NCI-H2196 (cell line): ENCODE measurements at regions not wholly inside any gene's neighbourhood (a gene's known extent, or its start where the extent isn't known, plus 50 kb on each side); places are given as distances from the start of the nearest gene placed in this dataset.

Experiments used
- DNase-seq: peaks from one replicate; lab custom pipeline; 2025; ENCODE audit not compliant: unreplicated experiment; lab: John Stamatoyannopoulos, UW

DNA sequence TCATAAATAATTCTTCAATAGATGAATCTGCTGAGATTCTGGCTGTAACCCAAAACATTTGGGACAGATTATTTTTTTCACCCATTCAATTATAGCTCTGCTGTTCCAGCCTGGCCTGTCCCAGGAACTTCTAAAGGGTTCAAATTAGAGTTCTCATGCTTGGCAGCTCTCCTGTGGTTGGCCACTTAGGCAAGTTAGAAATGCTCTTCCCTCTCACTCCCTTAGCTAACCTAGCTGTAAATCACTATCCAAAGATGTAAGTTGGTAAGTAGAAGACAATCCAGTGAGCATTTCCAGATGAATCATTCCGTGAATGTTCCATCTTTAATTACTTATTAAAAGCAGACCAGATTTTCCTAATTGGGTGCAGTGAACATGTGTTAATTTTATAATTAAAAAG, 760.4 kb upstream of the TBX3 start:
- no peak for DNase-seq

DNA sequence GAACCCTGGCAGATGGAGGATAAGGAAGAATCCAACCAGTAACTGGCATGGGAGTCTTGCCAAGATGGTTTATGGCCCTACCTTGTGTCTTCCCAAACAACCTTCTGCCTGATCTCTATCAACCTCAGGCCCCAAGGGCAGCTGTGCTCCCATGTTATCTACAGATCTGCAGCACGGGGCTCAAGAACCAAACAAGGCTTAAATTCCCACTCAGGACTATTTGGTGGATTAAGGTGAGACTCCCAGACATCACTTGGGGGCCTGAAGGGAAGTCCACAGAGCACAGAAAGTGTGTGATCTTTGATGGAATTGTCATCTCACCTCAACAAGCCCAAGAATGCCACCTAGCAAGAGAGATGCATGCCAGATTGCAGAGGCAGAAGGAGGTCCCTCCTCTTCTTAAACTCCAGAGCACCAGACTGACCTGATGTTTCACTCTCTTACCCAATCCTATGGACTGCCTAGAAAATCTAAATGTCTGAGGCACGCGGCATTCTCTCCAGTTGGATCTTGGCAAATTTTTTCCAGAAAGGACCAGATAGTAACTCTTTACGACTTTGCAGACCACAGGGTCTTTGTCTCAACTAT, 759.5 kb upstream of the TBX3 start:
- no peak for DNase-seq

DNA sequence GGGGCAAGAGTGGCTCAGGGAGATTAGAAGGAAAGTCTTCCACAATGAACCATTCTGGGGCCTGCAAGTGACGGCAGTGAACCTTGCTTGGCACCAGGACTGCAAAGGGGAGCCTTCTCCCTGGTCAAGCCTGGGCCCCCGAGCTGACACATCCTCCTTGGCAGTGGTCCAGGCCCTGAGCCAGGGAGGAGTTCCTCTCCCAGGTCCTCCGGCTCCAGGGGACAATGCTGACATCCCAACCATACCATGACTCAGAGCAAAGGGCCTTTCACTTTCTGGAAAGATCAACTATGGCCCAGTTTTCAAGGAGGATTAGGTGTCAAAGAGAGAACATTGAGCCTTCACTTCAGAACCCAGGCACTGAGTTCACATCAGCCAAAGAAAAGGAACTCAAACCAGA, 756.5 kb upstream of the TBX3 start:
- no peak for DNase-seq

DNA sequence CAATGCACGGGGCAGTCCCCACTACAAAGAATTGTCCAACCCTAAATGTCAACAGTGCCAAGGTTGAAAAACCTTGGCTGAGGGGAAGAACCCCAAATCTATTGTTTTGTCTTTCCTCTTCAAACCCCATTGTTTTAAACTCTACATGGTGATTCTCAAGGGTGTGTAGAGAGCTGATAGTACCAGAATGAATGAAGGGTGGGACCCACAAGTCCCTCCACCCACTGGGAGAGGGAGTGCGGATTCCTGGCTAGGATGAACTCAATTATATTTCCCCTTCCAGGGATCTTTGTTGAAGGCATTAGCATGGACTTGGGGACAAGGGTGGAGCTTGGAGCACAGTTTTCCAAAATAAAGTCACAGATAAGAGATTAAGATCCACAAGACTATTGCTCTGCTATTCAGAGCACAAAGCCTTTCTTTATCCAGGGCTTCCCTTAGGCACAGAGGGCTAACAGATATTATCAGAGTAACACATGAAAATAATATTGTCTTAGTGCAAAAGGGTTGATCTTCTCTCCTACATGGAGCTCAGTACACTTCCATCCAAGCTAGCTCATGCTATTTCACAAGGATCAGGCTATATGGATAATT, 755.1 kb upstream of the TBX3 start:
- no peak for DNase-seq

DNA sequence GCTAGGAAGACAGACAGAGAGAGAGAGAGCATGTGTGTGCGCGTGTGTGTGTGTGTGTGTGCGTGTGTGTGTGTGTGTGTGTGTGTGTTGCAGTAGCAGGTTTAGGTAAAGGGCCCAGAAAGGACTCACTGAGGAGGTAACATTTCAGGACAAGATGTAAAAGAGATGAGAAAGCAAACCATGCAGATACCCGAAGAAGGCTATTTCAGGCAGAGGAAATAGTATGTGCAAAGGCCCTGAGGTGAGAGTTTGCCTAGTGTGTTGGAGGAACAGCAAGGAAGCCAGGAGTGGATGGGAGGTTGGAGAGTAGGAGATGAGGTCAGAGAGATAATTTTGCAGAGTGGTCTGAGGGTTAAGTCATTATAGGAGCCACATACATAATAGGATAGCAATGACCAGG, 754.3 kb upstream of the TBX3 start:
- no peak for DNase-seq

DNA sequence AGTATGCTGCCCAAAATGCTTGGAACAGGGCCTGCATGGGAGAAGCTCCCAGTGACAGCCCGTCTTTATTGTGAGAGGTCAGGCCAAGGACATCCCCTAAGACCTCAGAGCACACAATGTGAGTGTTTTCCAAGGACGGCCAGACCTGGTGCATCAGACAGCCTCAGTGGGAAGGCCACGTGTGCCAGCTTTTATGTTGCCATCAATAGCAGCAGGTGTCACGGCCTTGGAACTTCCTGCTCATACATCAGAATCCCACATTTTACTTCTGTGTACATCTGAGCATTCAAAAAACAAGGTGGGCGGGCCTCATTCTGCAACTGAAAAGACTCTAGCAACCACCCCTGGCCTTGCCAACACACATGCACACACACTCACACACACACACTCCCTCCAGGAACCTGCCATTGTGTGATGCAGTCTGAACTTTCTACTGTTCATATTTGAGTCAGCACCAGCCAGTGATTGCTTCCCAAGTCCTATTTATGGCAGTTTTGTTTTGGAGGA, 753.1 kb upstream of the TBX3 start:
- DNase-seq: peak; percentile 28

DNA sequence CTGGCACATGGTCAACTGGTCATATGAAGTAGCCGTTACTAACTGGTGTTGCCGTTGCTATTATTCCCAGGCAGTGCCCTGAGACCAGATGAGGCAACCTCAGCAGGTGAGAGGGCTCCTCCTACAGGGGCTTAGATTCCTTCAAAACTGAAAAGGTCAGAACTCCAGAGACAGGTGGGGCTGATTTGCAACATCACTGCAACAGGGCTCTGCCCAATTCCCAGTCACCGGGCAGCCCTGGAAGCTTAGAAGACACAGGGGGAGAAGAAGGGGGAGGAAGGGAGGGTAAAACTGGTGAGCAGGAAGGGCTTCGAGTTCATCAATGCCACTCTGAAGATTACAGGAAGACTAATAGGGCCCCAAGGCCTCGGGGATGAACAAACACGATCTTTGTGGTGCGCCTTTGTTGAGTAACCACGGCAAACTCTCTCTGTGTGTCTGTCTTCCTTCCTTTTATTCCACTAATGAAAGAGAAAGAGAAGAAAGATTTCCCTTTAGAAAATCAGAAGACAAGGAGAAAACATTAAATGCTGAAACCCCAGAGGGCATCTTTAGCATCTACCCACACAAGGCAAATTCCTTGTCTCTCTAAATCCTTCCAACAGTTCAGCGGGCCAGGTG, 749.1 kb upstream of the TBX3 start:
- no peak for DNase-seq

DNA sequence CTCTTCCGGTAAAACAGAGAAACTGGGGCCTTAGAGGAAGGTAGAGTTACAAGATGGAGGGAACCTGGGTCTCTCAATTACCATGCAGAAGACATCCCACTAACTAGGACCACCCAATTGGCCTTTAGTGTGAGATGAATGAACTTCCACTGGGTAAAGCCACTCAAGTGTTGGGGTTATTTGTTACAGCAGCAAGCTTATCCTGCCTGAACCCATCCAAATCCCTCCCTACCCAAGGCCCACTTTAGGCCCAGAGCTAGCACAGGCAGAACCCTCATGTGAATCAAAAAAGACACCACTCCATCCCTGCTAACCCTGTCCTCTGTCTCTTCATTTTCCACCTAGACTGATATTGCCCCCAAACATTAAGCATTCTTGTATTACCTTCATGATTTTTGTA, 746.7 kb upstream of the TBX3 start:
- DNase-seq: no peak

DNA sequence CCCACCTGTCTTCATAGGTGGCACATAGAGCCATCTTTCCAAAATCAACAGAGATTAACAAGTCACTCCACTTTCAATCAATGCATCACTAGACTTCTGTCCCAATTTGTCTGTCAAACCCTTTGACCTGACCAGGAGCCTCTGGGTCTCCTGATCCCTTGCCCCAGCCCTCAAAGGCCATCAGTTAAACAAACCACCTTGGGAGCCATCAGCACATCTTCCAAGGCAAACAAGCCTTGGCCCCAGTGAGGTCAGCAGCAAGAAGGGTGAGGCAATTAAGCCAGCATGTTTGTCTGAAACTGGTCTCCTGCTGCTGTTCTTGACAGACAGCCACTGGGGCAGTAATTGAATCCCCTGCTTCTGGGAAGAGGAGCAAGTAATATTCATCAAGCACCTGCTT, 742.8 kb upstream of the TBX3 start:
- DNase-seq: no peak

DNA sequence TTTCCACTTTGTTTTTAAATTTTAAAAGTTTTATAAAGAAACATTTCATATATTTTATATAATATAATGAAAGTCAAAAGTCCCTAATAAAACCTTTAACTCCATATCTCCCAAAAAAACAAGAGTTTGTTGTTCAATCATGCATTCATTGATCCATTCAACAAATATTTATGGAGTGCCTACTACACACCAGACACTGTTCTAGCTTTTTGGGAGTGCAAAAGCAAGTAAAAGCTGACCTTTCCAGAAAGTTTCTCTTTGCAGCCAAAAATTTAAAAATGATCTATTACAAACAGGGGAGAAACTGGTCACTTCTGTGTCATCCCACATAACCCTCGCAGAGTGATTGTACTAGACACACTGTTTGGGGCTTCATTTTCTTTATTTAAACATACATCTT, 740.0 kb upstream of the TBX3 start:
- no peak for DNase-seq

DNA sequence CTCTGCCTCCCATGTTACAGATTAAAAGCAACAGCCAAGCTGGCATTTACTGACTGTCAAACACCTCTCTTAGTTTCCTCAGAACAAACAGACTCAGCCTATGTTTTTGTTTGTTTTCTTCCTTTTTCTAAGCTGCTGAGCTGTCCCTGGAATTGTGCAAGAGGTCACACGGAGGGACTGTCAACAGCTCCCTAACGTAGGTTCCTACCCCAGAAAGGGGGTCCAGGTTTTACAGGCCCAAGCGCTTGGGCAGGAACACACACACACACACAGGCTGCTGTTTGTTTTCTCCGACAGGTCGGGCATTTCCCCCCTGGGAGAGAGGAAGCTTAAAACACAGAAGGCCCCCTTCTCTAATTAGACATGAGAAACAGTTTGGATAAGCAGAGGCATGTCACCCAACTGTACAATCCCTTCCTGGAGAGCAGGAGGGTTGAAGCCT, 739.6 kb upstream of the TBX3 start:
- no peak for DNase-seq

DNA sequence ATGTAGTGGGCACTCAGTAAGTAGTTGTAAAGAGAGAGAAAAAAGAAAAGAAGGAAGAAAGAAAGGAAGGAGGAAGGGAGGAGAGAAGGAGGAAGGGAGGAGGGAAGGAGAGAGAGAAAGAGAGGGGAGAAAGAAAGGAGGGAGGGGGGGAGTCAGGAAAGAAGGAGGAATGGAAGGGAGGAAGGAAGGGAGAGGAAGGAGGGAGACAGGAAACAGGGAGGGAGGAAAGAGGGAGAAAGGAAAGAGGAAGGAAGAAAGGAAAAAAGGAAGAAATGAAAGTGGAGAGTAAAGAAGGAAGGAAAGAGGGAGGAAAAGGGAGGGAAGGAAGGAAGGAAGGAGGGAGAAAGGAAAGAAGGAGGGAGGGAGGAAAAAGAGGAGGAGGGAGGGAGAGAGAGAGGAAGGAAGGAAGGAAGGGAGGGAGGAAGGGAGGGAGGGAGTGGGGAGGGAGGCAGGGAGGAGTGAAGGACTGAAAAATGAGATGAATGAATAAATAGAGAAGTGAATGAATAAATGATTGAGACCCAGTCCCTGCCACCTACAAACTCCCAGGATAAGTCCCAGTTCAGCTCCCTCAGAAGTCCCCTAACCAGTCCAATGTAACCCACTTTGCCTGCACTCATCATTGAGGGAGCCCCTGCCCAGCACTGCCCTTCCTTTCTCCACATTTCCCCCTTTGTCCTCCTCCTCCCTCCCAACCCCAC, 739.0 kb upstream of the TBX3 start:
- no peak for DNase-seq

DNA sequence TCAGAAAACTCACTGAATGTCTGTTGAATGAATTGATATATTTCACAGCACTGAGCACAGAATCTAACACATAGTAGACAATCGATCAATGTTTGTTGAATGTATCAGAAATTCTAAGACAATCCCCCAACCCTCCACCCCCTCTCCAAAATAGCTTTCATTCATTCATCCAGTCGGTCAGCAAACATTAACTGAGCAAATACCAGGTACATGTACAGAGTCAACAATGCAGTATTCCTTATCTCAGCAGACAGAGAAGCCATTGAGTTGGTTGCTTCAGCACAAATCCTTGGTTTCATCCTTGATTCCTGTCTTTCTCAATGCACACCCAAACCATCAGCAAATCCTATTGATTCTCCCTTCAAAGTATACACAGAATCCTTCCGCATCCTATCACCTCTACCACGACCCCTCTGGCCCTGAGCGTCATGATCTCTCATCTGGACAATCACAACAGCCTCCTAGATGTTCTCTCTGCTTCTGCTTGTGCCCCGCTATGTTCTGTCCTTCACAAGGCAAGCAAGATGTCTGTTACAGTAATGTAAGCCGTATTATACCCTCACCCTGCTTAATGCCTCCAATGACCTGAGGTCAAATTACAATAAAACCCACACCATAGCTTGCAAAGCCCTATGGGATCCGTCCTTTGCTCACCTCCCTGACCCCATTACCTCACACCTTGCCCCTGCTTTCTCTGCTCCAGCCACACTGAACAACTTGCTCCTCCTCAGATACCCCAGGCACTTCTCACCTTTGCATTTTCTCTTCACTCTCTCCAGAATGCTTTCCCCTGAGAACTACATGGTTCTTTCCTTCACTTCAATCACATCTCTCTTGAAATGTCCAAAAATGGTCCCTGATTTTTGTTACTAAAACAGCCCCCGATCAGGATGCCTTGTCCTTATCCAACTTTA, 738.1 kb upstream of the TBX3 start:
- no peak for DNase-seq

DNA sequence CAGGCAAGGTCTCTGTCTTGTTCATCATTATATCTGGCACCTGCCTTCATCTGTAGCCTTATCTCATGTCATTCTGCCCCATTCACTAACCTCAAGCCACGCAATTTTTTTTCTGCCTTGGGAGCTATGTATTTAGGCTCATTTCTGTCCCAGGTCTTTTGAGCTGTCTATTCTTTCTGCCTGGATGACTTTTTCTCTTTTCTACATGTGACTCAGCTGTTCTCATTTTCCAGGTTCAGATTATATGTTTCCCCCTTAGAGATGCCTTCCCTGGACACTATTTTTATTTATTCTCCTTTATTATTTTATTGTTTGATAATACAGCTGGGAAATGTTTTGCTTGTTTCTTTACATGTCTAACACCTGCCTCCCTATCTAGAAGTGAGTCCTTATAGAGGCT, 737.4 kb upstream of the TBX3 start:
- DNase-seq: no peak

DNA sequence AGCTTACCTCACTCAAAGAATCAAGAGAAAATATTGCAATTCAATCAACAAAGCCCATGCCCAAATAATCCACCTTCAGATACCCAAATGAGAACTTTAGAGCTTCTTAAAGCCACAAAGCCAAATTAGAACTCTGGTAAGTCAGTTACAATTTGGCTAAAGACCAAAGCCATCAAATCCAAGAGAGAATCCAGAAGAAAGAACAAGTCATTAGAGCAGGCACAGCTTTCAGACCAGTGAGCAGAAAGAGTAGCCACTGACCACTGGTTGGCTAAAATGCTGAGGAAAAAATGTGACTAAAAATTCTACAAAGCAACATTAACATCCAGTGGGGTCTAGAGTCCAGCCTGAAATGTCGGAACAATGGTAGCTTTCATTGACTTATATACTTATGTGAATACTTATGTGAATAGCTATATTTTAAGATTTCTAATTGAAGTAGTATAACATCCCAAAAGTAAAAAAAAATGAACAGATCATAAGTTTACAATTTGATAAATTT, 735.2 kb upstream of the TBX3 start:
- no peak for DNase-seq

DNA sequence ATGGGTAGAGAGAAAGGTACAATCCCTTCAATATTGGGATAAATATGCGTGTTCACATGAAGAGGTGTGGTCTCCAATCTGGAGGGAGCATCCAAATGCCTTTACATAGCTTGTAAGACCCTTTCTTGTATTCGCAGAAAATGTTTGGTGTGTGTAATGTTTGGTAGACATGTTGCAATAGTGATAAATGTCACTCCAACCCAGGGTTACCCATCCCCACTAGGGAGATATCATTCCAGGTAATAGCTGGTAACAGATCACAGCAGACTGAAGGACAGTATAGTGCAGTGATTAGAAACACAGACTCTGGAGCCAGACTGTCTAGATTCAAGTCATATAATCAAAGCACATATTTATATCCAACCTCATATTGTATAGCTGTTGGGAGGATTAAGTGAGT, 733.6 kb upstream of the TBX3 start:
- DNase-seq: no peak

DNA sequence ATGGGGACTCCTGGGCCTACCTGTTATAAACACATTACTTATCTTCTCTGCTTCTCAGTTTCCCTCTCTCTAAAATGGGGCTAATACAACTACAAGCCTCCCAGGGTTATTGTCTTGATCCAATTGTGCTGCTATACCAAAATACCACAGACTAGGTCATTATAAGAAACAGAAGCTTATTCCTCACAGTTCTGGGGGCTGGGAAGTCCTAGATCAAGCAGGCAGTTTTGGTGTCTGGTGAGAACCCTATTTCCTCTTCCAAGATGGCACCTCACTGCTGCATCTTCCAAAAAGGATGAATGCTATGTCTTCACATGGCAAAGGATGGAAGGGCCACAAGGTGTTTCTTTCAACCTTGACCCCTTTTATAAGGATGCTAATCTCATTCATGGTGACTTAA, 732.9 kb upstream of the TBX3 start:
- DNase-seq: no peak

DNA sequence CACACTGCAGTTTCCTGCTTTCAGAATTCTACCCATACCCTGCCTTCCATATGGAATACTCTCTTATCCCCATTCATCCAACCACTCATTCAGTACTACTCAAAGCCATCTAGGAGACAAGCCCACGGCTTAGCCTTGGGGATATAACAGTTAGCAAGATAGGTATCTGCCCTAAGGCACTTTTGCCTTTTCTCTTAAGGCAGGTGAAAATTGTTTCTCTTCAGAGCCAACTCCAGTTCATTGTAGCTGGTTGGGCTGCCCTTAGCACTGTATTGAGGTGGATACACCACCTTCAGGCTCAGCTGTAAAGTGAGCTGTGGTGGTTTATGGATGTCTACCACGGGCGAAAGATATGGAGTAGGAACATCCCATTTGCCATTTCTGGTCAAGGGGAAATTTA, 729.7 kb upstream of the TBX3 start:
- no peak for DNase-seq

DNA sequence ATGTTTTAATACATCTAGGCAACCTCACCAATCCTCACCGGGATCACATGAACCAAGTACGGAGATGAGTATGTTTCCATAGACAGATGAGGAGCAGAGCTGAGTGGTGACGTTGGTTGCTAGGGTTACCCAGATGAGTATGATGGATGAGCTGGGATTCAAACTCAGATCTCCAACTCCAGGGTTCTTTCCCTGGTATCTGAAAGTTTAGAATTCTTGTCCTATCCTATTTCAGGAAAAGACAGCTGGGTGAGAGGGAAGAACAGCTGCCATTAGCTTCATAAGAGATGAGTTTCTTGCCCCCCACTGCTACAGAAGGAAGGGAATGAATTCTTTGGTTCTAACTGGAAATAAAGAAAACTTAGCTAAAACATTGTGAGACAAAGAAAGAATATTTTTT, 728.9 kb upstream of the TBX3 start:
- no peak for DNase-seq

DNA sequence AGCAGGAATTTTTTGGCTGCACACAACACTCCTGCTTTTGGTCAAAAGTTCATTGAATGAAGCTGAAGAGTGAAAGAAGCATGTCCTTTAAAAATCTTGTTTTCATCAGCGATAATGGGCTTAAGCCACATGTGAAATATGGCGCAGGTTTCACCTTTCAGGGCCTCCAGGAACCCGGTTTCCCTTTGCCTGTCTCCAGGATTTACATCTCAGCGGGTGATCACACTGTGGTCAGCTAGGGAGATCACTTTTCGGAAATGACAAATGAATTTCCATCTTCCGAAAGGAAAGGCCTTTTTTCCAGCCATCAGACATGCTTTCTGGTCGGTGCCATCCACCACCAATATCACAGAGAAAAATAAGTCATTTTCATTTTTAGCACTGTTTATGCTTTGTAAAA, 727.1 kb upstream of the TBX3 start:
- DNase-seq: no peak

DNA sequence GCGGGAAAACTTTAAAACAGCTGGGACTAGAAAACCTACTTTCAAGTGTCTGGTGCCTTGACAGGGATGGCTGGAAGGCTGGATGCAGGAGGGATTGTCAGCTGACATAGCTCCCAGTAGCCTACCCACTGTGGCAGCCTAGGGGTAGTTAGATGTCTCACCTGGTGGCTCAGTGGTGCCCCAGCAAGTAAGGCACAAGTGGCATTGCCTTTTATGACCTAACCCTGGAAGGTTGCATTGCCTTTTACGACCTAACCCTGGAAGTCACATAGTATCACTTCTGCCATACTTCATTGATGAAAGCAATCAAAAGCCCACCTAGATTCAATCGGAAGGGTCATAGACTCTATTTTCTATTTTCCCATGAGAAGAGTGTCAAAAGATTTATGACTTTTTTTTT, 724.7 kb upstream of the TBX3 start:
- no peak for DNase-seq
